SK-N-SH (cell line): ENCODE measurements at regions not wholly inside any gene's neighbourhood (a gene's known extent, or its start where the extent isn't known, plus 50 kb on each side); places are given as distances from the start of the nearest gene placed in this dataset.
"Not testable (repeated sequence)": the region's sequence is repeated elsewhere in the genome, so short reads cannot be mapped to it uniquely, and the experiment has no call there.

ENCODE experiments used
- CHD2 ChIP-seq: fragments of 150-350 bp; IDR thresholded peaks from 2 replicates; pipeline ENCODE4 v1.6.1; 2018; ENCODE audit warnings: low read length; ENCODE audit not compliant: partially characterized antibody
- CTCF ChIP-seq: fragments of 200-600 bp; sonication (generic); IDR thresholded peaks from 2 replicates; pipeline ENCODE4 v1.6.1; 2017; ENCODE audit warnings: antibody characterized with exemption, mild to moderate bottlenecking, moderate library complexity
- ELF1 ChIP-seq: IDR thresholded peaks from 2 replicates; pipeline ENCODE4 v1.4.0; 2012
- EP300 ChIP-seq, 2 experiments: IDR thresholded peaks; 2 replicates each; pipeline versions ENCODE4 v1.4.0 to v1.6.1; 2012; ENCODE audit warnings: borderline replicate concordance in 1 of 2, low read depth in 1 of 2, low read length in 1 of 2
- FOSL2 ChIP-seq: IDR thresholded peaks from 2 replicates; pipeline ENCODE4 v1.4.0; 2012; ENCODE audit warnings: low read depth, mild to moderate bottlenecking, moderate library complexity, borderline replicate concordance
- FOXJ3 ChIP-seq: sonication (generic); formaldehyde crosslinking; IDR thresholded peaks from 2 replicates; pipeline ENCODE4 v1.5.1; 2020; ENCODE audit warnings: mild to moderate bottlenecking, missing genetic modification reagents
- MXI1 ChIP-seq: IDR thresholded peaks from 2 replicates; pipeline ENCODE4 v1.6.1; 2012; ENCODE audit warnings: mild to moderate bottlenecking, low read depth, low read length, improper control_type of control experiment
- NFIC ChIP-seq: IDR thresholded peaks from 2 replicates; pipeline ENCODE4 v1.4.0; 2012; ENCODE audit warnings: borderline replicate concordance
- POLR2AphosphoS5 ChIP-seq: IDR thresholded peaks from 2 replicates; pipeline ENCODE4 v1.6.1; 2012; ENCODE audit warnings: low read depth, low read length
- RAD21 ChIP-seq: IDR thresholded peaks from 2 replicates; pipeline ENCODE4 v1.6.1; 2012; ENCODE audit warnings: mild to moderate bottlenecking, low read length
- TAF1 ChIP-seq: IDR thresholded peaks from 2 replicates; pipeline ENCODE4 v1.6.1; 2012; ENCODE audit warnings: low read depth, mild to moderate bottlenecking, low read length, moderate library complexity, borderline replicate concordance
- TCF12 ChIP-seq: IDR thresholded peaks from 2 replicates; pipeline ENCODE4 v1.4.0; 2012
- TF ChIP-seq, protein P1 (sequence below): IDR thresholded peaks from 2 replicates; pipeline ENCODE4; 2012

GRCh38 chr1:173394813-173395212 is 82.3 kb upstream of the PRDX6 start:
- not testable (repeated sequence) for TF ChIP-seq CTCF; POLR2AphosphoS5; TAF1; FOSL2; NFIC; TCF12; FOXJ3 (CRISPR knock-in tag); RAD21; MXI1; CHD2; EP300 (IDR thresholded peaks at IDR 0.05; ENCODE audit: borderline replicate concordance in 1 of 2, low read depth in 1 of 2, low read length in 1 of 2); ELF1
- TF ChIP-seq, protein P1, sequence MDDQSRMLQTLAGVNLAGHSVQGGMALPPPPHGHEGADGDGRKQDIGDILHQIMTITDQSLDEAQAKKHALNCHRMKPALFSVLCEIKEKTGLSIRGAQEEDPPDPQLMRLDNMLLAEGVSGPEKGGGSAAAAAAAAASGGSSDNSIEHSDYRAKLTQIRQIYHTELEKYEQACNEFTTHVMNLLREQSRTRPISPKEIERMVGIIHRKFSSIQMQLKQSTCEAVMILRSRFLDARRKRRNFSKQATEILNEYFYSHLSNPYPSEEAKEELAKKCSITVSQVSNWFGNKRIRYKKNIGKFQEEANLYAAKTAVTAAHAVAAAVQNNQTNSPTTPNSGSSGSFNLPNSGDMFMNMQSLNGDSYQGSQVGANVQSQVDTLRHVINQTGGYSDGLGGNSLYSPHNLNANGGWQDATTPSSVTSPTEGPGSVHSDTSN: not testable (repeated sequence)
